ENCODE measurements at regions not wholly inside any gene's neighbourhood (a gene's known extent, or its start where the extent isn't known, plus 50 kb on each side); places are given as distances from the start of the nearest gene placed in this dataset.

GRCh38 chr10:23514321-23514720 is 75.4 kb downstream of the OTUD1 start:
- DNase-seq (ENCODE audit: low read depth, low spot score): no peak
- peaks cover 6% of the 10 kb centered on the region; the same call in 1 of the 2 replicates for H3K9me3 ChIP-seq (ENCODE audit: control insufficient read depth, insufficient read depth, low read length)
- no peaks in the 10 kb centered on the region for H3K27me3 ChIP-seq (ENCODE audit: control insufficient read depth, insufficient read depth, low read length)
- H3K4me3 ChIP-seq (ENCODE audit: low read depth, low read length): no peak overlapping the region
- no peak for TF ChIP-seq CTCF (IDR thresholded peaks at IDR 0.05; ENCODE audit: low read depth, low read length)
- ChIA-PET POLR2A (no interaction called here), CTCF (no interaction called here)
- H3K27ac ChIP-seq (ENCODE audit: low read depth, low read length): no peak overlapping the region

GRCh38 chr10:23516530-23516929 is 77.7 kb downstream of the OTUD1 start:
- no peaks in the 10 kb centered on the region for H3K27me3 ChIP-seq (ENCODE audit: control insufficient read depth, insufficient read depth, low read length)
- DNase-seq (ENCODE audit: low read depth, low spot score): no peak
- TF ChIP-seq CTCF (IDR thresholded peaks at IDR 0.05; ENCODE audit: low read depth, low read length): peak; percentile 55
- H3K9me3 ChIP-seq (ENCODE audit: control insufficient read depth, insufficient read depth, low read length): 0 out of 2 replicates have a peak, but pooled peaks cover 1% of the 10 kb centered on the region
- no peak overlapping the region for H3K27ac ChIP-seq (ENCODE audit: low read depth, low read length)
- CTCF ChIA-PET: interaction anchor here (1.0 to 1.5 kb wide), 7 partner anchors 9 to 1002 kb away, joined by 3 to 9 read pairs (median 4); no protein-coding TSS in a partner anchor
- no peak overlapping the region for H3K4me3 ChIP-seq (ENCODE audit: low read depth, low read length)
- POLR2A ChIA-PET: no interaction called here

- CTCF ChIA-PET: interaction anchor here (1.2 to 1.5 kb wide), 4 partner anchors 11 to 1001 kb away, joined by 3 to 9 read pairs (median 4); no protein-coding TSS in a partner anchor
- Histone ChIP-seq H3K9me3 (ENCODE audit: control insufficient read depth, insufficient read depth, low read length) (no peaks in the 10 kb centered on the region), H3K27me3 (ENCODE audit: control insufficient read depth, insufficient read depth, low read length) (no peaks in the 10 kb centered on the region), H3K27ac (ENCODE audit: low read depth, low read length) (no peak overlapping the region), H3K4me3 (ENCODE audit: low read depth, low read length) (no peak overlapping the region)
- DNase-seq (ENCODE audit: low read depth, low spot score): no peak
- POLR2A ChIA-PET: no interaction called here
- TF ChIP-seq CTCF (IDR thresholded peaks at IDR 0.05; ENCODE audit: low read depth, low read length): no peak
Measured at GRCh38 chr10:23517155-23517554, 78.3 kb downstream of the OTUD1 start.

- POLR2A ChIA-PET: no interaction called here
- Histone ChIP-seq H3K27ac (ENCODE audit: low read depth, low read length) (no peak overlapping the region), H3K9me3 (ENCODE audit: control insufficient read depth, insufficient read depth, low read length) (no peaks in the 10 kb centered on the region), H3K27me3 (ENCODE audit: control insufficient read depth, insufficient read depth, low read length) (no peaks in the 10 kb centered on the region), H3K4me3 (ENCODE audit: low read depth, low read length) (no peak overlapping the region)
- TF ChIP-seq CTCF (IDR thresholded peaks at IDR 0.05; ENCODE audit: low read depth, low read length): no peak
- CTCF ChIA-PET: interaction anchor here (0.8 to 2.4 kb wide), 4 partner anchors 8 to 364 kb away, joined by 3 to 9 read pairs (median 6); no protein-coding TSS in a partner anchor
- no peak for DNase-seq (ENCODE audit: low read depth, low spot score)
Measured at GRCh38 chr10:23521735-23522134, 82.9 kb downstream of the OTUD1 start.

- CTCF ChIA-PET: interaction anchor here (2.4 kb wide), 1 partner anchor 7 kb away, joined by 7 read pairs; no protein-coding TSS in a partner anchor
- POLR2A ChIA-PET: no interaction called here
- no peak for DNase-seq (ENCODE audit: low read depth, low spot score)
Measured at GRCh38 chr10:23522345-23522744, 83.5 kb downstream of the OTUD1 start.

More at GRCh38 chr10:23522345-23522744, 83.5 kb downstream of the OTUD1 start:
- no peaks in the 10 kb centered on the region for H3K27me3 ChIP-seq (ENCODE audit: control insufficient read depth, insufficient read depth, low read length)
- H3K4me3 ChIP-seq (ENCODE audit: low read depth, low read length): no peak overlapping the region
- no peak for TF ChIP-seq CTCF (IDR thresholded peaks at IDR 0.05; ENCODE audit: low read depth, low read length)
- no peak overlapping the region for H3K27ac ChIP-seq (ENCODE audit: low read depth, low read length)
- no peaks in the 10 kb centered on the region for H3K9me3 ChIP-seq (ENCODE audit: control insufficient read depth, insufficient read depth, low read length)
